GM21619 (cell line): ENCODE measurements at regions not wholly inside any gene's neighbourhood (a gene's known extent, or its start where the extent isn't known, plus 50 kb on each side); places are given as distances from the start of the nearest gene placed in this dataset.

Experiments
- ATAC-seq: cut with Tn5 transposase; IDR thresholded peaks from one replicate; pipeline ENCODE4 v1.9.1; 2021; ENCODE audit not compliant: unreplicated experiment

GRCh38 chr1:87863317-87863716 lies 534.6 kb downstream of the LMO4 start:
- ATAC-seq = no peak

DNA sequence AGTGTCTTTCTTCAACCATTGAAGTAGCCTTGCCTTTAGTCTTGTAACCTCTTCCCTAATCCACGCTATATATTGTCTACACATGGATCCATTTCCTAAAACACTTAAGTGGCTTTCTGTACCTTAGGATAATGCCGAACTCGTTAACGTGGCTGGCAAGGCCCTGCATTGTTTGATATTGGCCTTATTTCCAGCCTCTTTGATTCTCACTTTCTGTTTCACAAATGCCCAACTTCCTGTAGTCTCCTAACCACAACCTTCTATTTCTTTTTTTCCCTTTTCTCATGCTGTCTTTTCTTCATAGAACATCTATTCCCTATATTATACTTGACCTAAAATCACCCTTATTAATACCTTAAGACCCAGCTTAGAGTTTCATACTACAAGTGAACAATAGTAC lies 536.0 kb downstream of the LMO4 start:
- no peak for ATAC-seq

GRCh38 chr1:87866416-87866815 lies 537.7 kb downstream of the LMO4 start:
- ATAC-seq = no peak

DNA sequence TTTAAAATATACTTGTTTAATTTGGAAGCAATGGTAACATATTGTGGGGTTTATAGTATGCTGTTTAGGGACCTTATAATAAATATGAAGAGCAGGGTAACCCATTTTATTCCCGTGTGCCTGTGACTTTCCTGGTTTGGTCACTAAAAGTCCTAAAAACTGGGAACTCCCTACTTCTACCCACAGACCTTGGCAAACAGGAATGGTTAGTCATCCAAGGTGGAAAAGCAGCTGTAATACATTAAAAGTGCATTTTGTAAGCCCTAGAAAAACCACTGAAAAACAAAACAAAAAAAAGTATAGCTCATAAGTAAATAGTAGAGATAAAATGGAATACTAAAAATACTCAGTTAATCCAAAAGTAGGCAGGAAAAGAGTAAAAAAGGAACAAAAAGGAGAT lies 538.9 kb downstream of the LMO4 start:
- no peak for ATAC-seq

DNA sequence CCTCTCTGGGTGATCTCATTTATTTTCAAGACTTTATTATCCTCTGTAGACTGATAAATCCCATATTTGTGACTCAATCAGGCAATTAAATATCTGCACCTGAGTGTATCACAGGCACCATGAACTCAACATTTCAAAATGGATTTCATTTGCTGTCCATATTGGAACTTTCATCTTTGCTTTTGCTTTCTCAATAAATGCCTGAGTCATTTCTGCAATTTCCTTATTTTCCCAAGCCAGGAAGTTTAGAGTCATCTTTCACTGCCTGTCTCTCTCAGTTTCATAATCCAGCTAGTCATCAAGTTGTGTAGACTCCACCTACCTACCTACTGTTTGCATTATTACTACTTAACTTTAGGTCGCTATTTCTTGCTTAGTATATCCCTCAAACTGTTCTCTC lies 540.9 kb downstream of the LMO4 start:
- ATAC-seq = no peak

DNA sequence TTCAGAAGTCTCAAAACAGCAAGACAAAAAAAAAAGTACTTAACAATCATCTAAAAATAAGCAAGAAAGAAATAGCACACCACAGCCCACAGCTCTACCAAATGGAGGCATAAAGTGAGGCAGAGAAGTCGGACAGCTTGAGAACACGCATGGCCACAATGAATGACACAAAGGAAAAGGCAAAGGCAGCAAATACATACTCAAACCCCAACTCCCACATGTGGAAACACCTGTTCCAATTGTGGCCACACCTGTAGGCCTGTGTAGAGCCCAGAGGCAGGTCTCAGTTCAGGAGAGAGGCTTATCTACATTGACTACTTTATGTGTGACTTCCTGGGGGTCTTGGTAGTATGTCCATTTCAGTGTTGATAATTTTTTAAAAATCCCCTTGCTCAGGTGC lies 543.5 kb downstream of the LMO4 start:
- ATAC-seq = peak; percentile 36

DNA sequence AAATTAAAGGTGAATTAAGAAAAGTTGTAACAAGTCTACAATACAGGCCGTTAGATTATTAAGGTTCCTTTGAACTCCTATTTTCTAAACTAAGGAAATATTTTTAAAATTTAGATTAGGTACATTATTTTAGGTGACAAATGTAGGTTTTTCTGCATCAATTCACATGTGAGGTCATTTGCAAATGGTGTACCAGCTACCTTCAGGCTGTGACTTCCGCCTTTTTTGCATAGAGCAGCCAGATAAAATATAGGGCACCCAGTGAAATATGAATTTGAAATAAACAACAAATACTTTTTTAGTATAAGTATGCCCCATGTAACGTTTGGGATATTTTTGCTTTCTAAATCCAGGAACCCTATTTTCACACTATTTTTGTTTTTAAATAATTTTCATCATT lies 544.0 kb downstream of the LMO4 start:
- no peak for ATAC-seq

DNA sequence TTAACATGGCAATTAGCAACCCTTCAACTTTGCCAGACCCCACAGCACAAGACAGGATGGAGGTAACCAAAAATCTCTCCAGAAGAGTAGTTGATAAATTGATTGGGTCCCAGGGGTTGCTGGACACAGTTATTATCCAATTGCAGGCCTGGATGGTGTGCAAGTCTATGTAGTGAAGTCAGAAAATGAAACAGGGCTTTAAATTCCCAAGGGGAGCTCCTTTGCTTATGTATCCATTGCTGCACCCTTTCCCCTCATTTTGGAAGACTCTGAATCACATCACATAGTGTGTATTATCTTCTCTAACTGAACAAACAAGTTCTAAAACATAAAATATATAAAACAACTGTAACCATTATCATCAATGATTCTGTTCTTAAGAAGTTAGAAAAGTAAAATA lies 550.2 kb downstream of the LMO4 start:
- no peak for ATAC-seq

GRCh38 chr1:87880098-87880760 lies 551.5 kb downstream of the LMO4 start:
- no peak for ATAC-seq

- no peak for ATAC-seq
Observed at GRCh38 chr1:87880764-87881163, 552.1 kb downstream of the LMO4 start.

DNA sequence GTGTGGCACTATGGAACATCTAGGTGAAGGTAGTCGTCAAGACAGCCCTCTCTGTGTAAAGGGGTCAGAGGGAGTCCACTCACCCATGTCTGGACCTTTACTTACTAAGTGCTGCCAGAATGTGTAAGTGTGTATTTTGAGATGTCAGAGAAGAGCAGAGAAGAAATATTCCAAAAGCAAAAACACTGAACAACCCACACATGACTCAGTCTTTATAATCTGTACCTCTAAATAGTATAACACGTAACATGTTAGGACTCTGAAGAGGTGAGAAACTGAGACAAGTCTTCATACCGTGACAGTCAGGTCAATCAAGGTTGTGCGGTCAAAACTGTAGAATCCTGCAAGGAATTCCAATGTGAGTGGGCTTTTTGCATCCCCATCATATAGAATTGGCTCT lies 555.2 kb downstream of the LMO4 start:
- ATAC-seq = no peak

DNA sequence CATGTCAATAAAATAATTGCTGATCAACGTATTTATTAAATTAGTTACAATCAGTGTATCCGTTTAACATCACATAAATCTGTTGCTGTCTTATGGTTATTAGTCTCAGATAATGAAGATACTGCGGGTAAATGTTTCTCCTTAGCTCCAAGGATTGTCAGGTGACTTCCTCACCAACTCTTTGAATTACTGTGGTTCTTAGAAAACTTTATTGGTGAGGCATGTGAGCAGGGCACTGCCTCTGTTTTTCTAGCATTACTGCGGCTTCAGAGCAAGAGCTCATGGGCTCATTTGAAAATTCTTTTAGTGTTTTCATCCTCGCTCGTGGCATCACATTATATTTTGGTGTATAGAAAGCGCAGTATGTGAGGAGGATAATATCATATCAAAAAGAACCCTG lies 555.9 kb downstream of the LMO4 start:
- no peak for ATAC-seq

- ATAC-seq = no peak
Observed at GRCh38 chr1:87885278-87886025, 556.8 kb downstream of the LMO4 start.

DNA sequence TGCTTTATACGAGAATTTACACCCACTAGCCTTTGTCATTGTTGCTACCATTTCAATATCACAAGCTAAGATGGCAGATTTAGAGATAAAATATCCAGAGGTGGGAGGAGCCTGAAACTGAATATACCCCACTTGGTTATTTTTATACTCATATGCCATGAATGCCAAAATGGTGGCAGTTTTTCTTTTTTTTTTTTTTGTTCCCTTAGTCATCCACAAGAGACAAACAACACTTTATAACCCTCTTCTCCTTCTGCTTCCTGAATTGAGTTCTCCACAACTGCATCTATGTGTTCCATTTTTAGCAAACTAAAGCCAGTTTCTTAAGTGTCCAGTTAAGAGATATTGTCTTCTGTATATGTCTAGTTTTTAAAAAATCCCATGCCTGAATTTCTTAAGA lies 558.4 kb downstream of the LMO4 start:
- ATAC-seq = no peak

- no peak for ATAC-seq
Observed at GRCh38 chr1:87888446-87888845, 559.8 kb downstream of the LMO4 start.

DNA sequence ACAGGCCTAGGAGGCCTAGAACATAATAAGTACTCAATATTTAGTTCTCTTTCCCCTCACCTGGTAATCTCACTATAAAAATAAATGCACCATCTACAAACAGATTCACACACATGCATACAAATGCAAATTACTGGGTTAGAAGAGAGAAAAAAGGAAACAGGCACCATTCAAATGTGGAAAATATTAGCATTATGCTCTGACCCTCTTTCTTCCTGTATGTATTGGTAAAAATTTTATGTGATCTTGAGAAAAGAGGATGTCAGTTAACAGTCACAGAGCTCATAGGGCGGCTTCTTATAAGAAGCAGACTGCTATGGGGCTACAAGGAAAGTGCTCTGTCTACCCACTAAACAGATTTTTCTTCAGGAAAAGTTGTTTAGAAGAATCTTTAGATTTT lies 565.4 kb downstream of the LMO4 start:
- no peak for ATAC-seq

- no peak for ATAC-seq
Observed at GRCh38 chr1:87897481-87897880, 568.8 kb downstream of the LMO4 start.

- ATAC-seq = no peak
Observed at GRCh38 chr1:87898431-87898830, 569.8 kb downstream of the LMO4 start.

DNA sequence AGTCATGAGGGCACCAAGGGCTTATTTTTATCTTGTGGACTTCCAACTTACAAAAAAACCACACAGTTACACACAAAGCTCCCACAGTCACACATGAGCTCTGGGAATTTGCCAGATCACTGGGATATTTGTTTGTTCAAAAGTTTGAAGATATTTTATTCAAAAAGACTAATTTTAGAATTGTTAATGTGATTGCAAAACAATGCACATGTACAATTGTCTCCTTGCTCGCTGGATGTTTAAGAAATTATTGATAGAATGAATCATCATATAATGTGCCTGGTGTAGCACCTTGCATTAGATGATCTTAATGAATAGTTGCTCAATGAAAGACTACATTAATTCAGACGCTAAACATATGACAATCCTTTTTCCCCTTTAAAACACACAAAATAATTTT lies 570.3 kb downstream of the LMO4 start:
- ATAC-seq = no peak

- ATAC-seq = no peak
Observed at GRCh38 chr1:87899746-87900145, 571.1 kb downstream of the LMO4 start.

GRCh38 chr1:87902830-87903229 lies 574.1 kb downstream of the LMO4 start:
- ATAC-seq = peak; percentile 58

DNA sequence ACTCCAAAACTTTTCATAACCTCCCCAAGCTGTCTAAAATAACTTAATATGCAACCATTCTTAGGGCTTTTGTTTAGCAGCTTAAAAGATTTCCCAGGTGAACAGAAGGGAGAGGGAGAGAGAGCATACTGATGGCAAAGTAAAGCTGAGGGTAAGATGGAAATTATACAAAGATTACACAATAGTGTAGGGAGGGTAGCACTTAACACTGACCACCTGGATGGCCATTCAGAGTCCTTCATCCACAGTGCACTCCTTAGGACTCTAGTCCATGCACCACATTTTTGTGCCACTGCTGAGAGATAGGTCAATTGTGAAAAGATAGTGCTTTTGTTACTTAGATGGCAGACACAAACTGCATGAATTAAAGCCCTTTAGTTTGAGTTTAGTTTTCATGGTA lies 574.6 kb downstream of the LMO4 start:
- no peak for ATAC-seq

GRCh38 chr1:87904651-87905050 lies 576.0 kb downstream of the LMO4 start:
- ATAC-seq = no peak
